OCI-LY1 (cell line): ENCODE measurements at regions not wholly inside any gene's neighbourhood (a gene's known extent, or its start where the extent isn't known, plus 50 kb on each side); places are given as distances from the start of the nearest gene placed in this dataset.

Experiments used
- H2AFZ ChIP-seq: fragments of 200-600 bp; sonication (generic), shearing (Covaris generic); 2 replicates; pipeline ENCODE4 v1.6.0; 2014; ENCODE audit warnings: antibody characterized with exemption, mild to moderate bottlenecking, low read length
- H3F3A ChIP-seq: fragments of 200-600 bp; sonication (generic), shearing (Covaris generic); 2 replicates; pipeline ENCODE4 v1.6.0; 2014; ENCODE audit warnings: mild to moderate bottlenecking, antibody characterized with exemption, low read length, moderate library complexity; ENCODE audit not compliant: insufficient read depth
- H3K27ac ChIP-seq: fragments of 200-600 bp; sonication (generic); 2 replicates; pipeline ENCODE4 v1.5.1; 2014; ENCODE audit warnings: low read length, mixed run types, mild to moderate bottlenecking, low read depth; ENCODE audit not compliant: poor library complexity, severe bottlenecking
- H3K27me3 ChIP-seq: fragments of 200-600 bp; sonication (generic); 2 replicates; pipeline ENCODE4 v1.6.0; 2014; ENCODE audit warnings: antibody characterized with exemption, mild to moderate bottlenecking, low read length, moderate library complexity; ENCODE audit not compliant: insufficient read depth
- H3K36me3 ChIP-seq: fragments of 200-600 bp; sonication (generic); 2 replicates; pipeline ENCODE4 v1.6.1; 2014; ENCODE audit warnings: mild to moderate bottlenecking, antibody characterized with exemption, low read length, moderate library complexity, mixed read lengths; ENCODE audit not compliant: insufficient read depth
- H3K4me1 ChIP-seq: fragments of 200-600 bp; sonication (generic); 2 replicates; pipeline ENCODE4 v1.5.1; 2014; ENCODE audit warnings: mild to moderate bottlenecking, low read length, moderate library complexity; ENCODE audit not compliant: insufficient read depth, severe bottlenecking
- H3K4me2 ChIP-seq: fragments of 200-600 bp; sonication (generic), shearing (Covaris generic); 2 replicates; pipeline ENCODE4 v1.6.1; 2014; ENCODE audit warnings: low read length
- H3K4me3 ChIP-seq: fragments of 200-600 bp; sonication (generic); 2 replicates; pipeline ENCODE4 v1.5.1; 2014; ENCODE audit warnings: low read length, low read depth, mild to moderate bottlenecking, mixed read lengths; ENCODE audit not compliant: poor library complexity, severe bottlenecking
- H3K79me2 ChIP-seq: fragments of 200-600 bp; shearing (Covaris generic); 2 replicates; pipeline ENCODE4 v1.6.1; 2016; ENCODE audit warnings: mixed run types, low read length, mixed read lengths; ENCODE audit not compliant: insufficient read depth
- H3K9ac ChIP-seq: fragments of 200-600 bp; sonication (generic), shearing (Covaris generic); 2 replicates; pipeline ENCODE4 v1.6.1; 2014; ENCODE audit warnings: mild to moderate bottlenecking, low read length, mixed read lengths
- H3K9me2 ChIP-seq: fragments of 200-600 bp; sonication (generic), shearing (Covaris generic); 2 replicates; pipeline ENCODE4 v1.6.1; 2014; ENCODE audit warnings: low read depth, mild to moderate bottlenecking, low read length, mixed read lengths
- H3K9me3 ChIP-seq: fragments of 200-600 bp; shearing (Covaris generic); 2 replicates; pipeline ENCODE4 v1.6.1; 2014; ENCODE audit warnings: low read length, mixed read lengths
- H4K20me1 ChIP-seq: fragments of 200-600 bp; sonication (generic), shearing (Covaris generic); 2 replicates; pipeline ENCODE4 v1.6.0; 2016; ENCODE audit warnings: mild to moderate bottlenecking, low read length; ENCODE audit not compliant: insufficient read depth
- EZH2 ChIP-seq: fragments of 200-600 bp; sonication (generic), shearing (Covaris generic); IDR thresholded peaks from 2 replicates; pipeline ENCODE4 v1.8.0; 2017; ENCODE audit warnings: borderline replicate concordance, mixed run types, mild to moderate bottlenecking, antibody characterized with exemption, low read length, moderate library complexity, mixed read lengths
- TF ChIP-seq, protein P1 (sequence below): fragments of 200-600 bp; sonication (generic), shearing (Covaris generic); IDR thresholded peaks from 2 replicates; pipeline ENCODE4 v1.5.1; 2017; ENCODE audit warnings: mild to moderate bottlenecking, antibody characterized with exemption, low read length, moderate library complexity, mixed read lengths

DNA sequence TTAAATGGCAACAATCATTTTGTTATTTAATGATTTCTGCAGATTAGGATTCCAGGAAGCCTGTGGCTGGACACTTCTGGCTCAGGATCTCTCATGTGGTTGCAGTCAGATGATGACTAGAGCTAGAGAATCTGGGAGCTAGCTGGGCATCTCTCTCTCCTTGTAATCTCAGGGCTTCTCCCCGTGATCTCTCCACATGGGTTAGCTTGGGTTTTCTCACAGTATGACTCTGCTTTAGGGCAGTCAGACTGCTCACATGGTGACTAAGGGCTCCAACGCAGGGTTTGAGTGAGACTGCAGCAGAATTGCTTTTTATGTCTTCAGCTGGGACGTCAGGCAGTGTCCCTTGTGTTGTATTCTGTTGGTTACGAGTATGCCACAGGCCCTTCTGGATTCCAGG is 361.4 kb downstream of the CBLL2 start:
- H4K20me1 ChIP-seq = no peaks in the 10 kb centered on the region
- no peaks in the 10 kb centered on the region for H3F3A ChIP-seq
- no peaks in the 10 kb centered on the region for H3K9me3 ChIP-seq
- no peaks in the 10 kb centered on the region for H3K9me2 ChIP-seq
- H3K79me2 ChIP-seq = no peaks in the 10 kb centered on the region
- no peak overlapping the region for H3K4me3 ChIP-seq
- H3K27me3 ChIP-seq = no peaks in the 10 kb centered on the region
- H3K9ac ChIP-seq = no peak overlapping the region
- TF ChIP-seq, protein P1, sequence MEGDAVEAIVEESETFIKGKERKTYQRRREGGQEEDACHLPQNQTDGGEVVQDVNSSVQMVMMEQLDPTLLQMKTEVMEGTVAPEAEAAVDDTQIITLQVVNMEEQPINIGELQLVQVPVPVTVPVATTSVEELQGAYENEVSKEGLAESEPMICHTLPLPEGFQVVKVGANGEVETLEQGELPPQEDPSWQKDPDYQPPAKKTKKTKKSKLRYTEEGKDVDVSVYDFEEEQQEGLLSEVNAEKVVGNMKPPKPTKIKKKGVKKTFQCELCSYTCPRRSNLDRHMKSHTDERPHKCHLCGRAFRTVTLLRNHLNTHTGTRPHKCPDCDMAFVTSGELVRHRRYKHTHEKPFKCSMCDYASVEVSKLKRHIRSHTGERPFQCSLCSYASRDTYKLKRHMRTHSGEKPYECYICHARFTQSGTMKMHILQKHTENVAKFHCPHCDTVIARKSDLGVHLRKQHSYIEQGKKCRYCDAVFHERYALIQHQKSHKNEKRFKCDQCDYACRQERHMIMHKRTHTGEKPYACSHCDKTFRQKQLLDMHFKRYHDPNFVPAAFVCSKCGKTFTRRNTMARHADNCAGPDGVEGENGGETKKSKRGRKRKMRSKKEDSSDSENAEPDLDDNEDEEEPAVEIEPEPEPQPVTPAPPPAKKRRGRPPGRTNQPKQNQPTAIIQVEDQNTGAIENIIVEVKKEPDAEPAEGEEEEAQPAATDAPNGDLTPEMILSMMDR = no peak
- no peak for TF ChIP-seq EZH2
- no peaks in the 10 kb centered on the region for H3K4me1 ChIP-seq
- no peak overlapping the region for H2AFZ ChIP-seq
- H3K4me2 ChIP-seq = no peak overlapping the region
- H3K36me3 ChIP-seq = no peaks in the 10 kb centered on the region
- H3K27ac ChIP-seq = no peak overlapping the region

DNA sequence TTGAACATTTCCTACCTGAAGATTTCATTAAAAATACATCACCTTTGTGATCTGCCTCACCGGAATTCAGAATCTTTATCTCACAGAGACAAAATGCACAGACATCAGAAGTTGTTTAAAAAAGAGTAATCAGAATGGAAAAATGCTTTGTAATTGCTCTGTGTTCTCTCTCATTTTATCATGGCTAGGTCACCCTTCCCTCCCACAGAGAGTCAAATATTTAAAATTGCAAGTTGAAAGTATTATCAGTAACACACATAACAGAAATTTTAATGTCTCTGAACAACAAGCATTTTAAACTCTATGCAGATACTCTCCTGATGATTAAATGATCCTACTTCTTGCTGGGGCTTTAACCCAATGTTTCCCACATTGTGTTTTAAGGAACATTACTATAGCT is 362.0 kb downstream of the CBLL2 start:
- Histone ChIP-seq H3K9ac (no peak overlapping the region), H3K4me3 (no peak overlapping the region), H3K27me3 (no peaks in the 10 kb centered on the region), H3K9me2 (no peaks in the 10 kb centered on the region), H2AFZ (no peak overlapping the region), H3K4me2 (no peak overlapping the region), H3F3A (no peaks in the 10 kb centered on the region), H3K27ac (no peak overlapping the region), H4K20me1 (no peaks in the 10 kb centered on the region), H3K4me1 (no peaks in the 10 kb centered on the region), H3K36me3 (no peaks in the 10 kb centered on the region), H3K79me2 (no peaks in the 10 kb centered on the region), H3K9me3 (no peaks in the 10 kb centered on the region)
- TF ChIP-seq EZH2 = no peak
- TF ChIP-seq, protein P1 = no peak

GRCh38 chrX:22648281-22648680 is 351.5 kb upstream of the DDX53 start:
- TF ChIP-seq, protein P1 = no peak
- no peak for TF ChIP-seq EZH2
- Histone ChIP-seq H3K9me3 (no peaks in the 10 kb centered on the region), H3K27me3 (no peaks in the 10 kb centered on the region)

More at GRCh38 chrX:22648281-22648680, 351.5 kb upstream of the DDX53 start:
- no peak overlapping the region for H3K4me2 ChIP-seq
- no peaks in the 10 kb centered on the region for H3K9me2 ChIP-seq
- no peak overlapping the region for H3K4me3 ChIP-seq
- H3K4me1 ChIP-seq = no peaks in the 10 kb centered on the region
- no peaks in the 10 kb centered on the region for H4K20me1 ChIP-seq
- H3F3A ChIP-seq = no peaks in the 10 kb centered on the region
- no peak overlapping the region for H2AFZ ChIP-seq
- no peak overlapping the region for H3K27ac ChIP-seq
- no peaks in the 10 kb centered on the region for H3K79me2 ChIP-seq
- no peaks in the 10 kb centered on the region for H3K36me3 ChIP-seq
- H3K9ac ChIP-seq = no peak overlapping the region
